ENCODE measurements at regions not wholly inside any gene's neighbourhood (a gene's known extent, or its start where the extent isn't known, plus 50 kb on each side); places are given as distances from the start of the nearest gene placed in this dataset.

GRCh38 chr16:86344586-86344871, 165.8 kb upstream of the FOXF1 start:
- TF ChIP-seq, protein P1, sequence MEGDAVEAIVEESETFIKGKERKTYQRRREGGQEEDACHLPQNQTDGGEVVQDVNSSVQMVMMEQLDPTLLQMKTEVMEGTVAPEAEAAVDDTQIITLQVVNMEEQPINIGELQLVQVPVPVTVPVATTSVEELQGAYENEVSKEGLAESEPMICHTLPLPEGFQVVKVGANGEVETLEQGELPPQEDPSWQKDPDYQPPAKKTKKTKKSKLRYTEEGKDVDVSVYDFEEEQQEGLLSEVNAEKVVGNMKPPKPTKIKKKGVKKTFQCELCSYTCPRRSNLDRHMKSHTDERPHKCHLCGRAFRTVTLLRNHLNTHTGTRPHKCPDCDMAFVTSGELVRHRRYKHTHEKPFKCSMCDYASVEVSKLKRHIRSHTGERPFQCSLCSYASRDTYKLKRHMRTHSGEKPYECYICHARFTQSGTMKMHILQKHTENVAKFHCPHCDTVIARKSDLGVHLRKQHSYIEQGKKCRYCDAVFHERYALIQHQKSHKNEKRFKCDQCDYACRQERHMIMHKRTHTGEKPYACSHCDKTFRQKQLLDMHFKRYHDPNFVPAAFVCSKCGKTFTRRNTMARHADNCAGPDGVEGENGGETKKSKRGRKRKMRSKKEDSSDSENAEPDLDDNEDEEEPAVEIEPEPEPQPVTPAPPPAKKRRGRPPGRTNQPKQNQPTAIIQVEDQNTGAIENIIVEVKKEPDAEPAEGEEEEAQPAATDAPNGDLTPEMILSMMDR (IDR thresholded peaks at IDR 0.05): no peak
- TF ChIP-seq POLR2A (IDR thresholded peaks at IDR 0.05) (no peak), EP300 (IDR thresholded peaks at IDR 0.05) (no peak), POLR2AphosphoS5 (IDR thresholded peaks at IDR 0.05) (no peak)

All from sigmoid colon (tissue), 4 donors.